ENCODE measurements at regions not wholly inside any gene's neighbourhood (a gene's known extent, or its start where the extent isn't known, plus 50 kb on each side); places are given as distances from the start of the nearest gene placed in this dataset.

GRCh38 chr4:96713271-96713850 is 873.5 kb downstream of the PDHA2 start:
- no peak for DNase-seq

DNA sequence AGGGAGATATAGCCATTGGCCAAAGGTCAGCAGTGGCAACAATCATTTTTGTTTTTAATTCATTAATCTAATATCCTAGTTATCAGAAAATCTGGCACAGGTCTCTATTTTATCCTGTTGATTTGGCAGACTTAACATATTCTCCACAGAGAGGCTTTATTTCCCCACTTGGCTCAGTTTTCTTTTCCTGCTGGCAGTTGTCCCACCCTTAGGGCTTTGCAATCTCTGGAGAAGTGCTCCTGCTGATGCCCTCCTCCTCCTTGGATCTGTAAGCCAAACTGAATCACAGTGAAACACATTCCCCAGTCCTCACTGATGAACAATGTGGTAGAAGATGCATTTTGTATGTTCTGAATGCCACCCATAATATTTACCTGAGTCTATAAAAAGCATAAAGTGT is 889.7 kb downstream of the PDHA2 start:
- no peak for DNase-seq

GRCh38 chr4:96730432-96730831 is 890.5 kb downstream of the PDHA2 start:
- DNase-seq: no peak

- no peak for DNase-seq
These were observed 896.5 kb downstream of the PDHA2 start for GRCh38 chr4:96736352-96736889.

GRCh38 chr4:96739101-96739500 is 899.2 kb downstream of the PDHA2 start:
- no peak for DNase-seq

DNA sequence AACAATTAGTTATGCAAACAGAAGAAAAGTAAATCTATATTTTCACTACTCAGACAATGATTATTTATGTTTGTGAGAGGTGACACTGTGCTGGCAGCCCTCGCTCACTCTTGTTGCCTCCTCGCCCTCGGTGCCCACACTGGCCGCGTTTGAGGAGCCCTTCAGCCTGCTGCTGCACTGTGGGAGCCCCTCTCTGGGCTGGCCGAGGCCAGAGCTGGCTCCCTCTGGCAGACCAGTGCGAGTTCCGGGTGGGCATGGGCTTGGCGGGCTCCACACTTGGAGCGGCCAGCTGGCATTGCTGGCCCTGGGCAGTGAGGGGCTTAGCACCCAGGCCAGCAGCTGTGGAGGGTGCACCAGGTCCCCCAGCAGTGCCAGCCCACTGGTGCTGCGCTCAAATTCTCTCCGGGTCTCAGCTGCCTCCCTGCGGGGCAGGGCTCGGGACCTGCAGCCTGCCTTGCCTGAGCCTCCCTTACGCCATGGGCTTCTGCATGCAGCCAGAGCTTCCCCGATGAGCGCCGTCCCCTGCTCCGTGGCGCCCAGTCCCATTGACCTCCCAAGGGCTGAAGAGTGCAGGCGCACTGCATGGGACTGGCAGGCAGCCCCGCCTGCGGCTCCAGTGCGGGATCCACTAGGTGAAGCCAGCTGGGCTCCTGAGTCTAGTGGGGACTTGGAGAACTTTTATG is 902.6 kb downstream of the PDHA2 start:
- no peak for DNase-seq

GRCh38 chr4:96744676-96745075 is 904.8 kb downstream of the PDHA2 start:
- no peak for DNase-seq

GRCh38 chr4:96753216-96753615 is 913.3 kb downstream of the PDHA2 start:
- DNase-seq: no peak

GRCh38 chr4:96755569-96756484 is 915.9 kb downstream of the PDHA2 start:
- DNase-seq: no peak

- no peak for DNase-seq
These were observed 916.7 kb downstream of the PDHA2 start for GRCh38 chr4:96756584-96756983.

DNA sequence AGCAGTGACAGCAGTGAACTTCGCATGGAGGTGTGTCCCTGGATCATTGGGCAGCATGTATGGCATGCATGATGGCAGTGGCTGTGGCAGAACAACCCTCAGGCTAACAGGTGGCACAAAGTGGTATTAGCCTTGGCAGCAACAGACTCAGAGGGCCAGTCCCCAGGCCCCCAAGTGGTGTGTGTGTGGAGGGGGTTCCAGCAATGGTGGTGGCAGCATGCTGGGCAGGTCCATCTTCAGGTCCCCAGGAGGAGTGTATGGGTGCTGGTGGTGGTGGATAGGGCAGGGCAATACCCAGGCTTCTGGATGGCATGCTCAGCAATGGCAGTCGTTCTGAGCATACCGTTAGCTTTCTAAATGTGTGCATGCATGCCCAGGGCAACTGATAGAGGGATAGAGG is 923.7 kb downstream of the PDHA2 start:
- DNase-seq: no peak

DNA sequence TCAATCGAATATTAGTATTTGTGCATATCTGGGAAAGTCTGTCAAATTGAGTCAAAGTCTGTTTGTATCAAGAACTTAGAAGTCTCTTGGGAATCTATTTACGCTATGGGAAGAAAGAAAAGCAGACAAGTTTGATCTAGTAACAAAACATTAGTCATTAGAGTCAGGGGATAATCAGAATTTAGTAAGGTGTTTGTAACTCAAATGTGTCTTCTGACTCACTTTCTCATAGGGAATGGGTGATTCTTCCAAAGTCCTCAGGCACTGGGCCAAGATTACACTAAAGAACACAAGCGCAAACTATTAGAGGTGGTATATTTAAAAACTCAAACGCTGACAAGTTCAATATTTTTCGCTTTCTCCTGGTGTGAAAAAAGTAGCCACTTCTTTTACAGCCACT is 926.5 kb downstream of the PDHA2 start:
- DNase-seq: no peak

DNA sequence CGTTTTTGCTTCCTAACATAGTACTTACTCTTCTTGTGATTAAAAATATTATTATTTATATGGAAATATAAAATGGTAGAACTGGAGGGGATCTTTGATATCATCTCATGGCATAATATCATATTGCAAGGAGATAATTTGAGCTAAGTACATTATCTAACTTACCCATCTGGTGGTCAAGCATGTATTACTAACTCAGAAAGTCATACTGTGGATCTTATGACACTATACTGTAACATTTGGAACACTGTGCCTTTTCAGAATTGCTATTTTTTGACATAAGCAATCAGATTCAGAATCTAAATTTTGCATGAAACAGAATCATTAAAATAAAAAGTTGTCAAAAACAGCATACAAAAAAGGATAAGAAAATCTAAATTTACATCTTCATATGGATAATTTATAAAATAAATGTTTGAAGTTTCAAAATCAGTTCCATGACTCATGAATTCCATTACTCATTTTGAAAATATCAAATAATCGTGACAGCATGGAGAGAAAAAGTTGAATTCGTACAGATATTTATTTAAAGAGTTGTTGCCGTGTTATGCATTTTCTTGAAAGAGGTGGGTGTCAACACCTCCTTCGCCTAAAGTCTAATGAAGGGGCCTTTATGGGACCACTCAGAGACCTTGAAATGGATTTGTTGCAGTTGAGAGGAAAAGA is 928.1 kb downstream of the PDHA2 start:
- DNase-seq: no peak

- no peak for DNase-seq
These were observed 935.6 kb downstream of the PDHA2 start for GRCh38 chr4:96775501-96775900.

GRCh38 chr4:96776920-96777527 is 937.1 kb downstream of the PDHA2 start:
- DNase-seq: no peak

DNA sequence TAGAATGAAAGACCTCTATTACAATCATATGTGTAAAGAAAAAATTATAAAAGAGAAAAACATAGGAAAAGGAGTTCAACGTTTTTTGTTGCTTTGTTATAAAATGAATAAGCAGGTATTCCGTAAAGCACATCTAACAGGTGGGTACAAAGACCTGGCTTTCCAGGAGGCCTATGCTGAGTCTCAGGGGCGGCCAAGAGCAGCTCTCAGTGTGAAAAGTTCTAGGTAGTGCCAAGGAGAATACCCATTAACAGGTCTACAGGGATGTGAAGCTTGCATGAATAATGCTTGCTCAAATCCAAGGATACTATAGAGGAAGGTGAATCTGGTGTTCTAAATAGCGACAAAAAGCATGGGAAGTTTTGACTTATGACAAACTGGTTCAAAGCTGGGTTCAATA is 944.4 kb downstream of the PDHA2 start:
- no peak for DNase-seq

GRCh38 chr4:96786306-96786705 is 946.4 kb downstream of the PDHA2 start:
- DNase-seq: no peak

- DNase-seq: no peak
These were observed 947.9 kb downstream of the PDHA2 start for GRCh38 chr4:96787766-96788165.

- DNase-seq: no peak
These were observed 969.7 kb downstream of the PDHA2 start for GRCh38 chr4:96809563-96809962.

DNA sequence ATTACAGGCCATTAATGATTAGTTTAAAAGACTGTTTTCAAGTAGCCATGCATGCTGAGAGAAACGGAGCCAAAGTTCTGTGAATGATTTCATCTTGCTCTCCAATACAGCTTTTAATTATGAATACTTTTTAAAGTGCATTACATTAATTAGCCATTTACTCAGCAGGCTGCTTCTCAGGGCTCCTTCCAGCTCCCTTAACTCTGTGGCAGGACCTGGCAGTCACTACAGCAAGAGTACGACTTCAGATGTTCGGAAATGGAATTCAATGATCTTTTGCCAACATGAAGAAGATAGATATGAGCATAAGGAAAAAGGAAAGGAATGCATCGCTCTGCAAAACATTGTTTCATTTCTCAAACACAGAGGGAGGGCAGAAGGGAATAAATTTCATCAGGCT is 987.2 kb downstream of the PDHA2 start:
- DNase-seq: no peak

DNA sequence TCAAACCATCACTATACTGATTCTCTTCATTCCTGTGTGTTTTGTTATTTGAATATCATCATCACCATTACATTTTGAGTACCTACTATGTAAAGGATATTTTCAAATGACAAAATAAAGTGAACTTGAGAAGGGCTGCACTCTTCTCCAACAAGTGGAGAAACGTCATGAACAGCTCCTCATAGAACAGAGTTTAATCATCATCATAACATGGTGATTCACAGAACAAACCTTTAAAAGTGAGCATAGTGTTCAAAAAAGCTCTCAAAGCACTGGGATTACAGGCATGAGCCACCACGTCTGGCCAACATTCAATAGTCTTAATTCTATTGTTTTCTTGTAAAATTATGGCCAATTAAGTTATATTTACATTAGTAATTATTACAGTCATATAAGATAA is 993.9 kb downstream of the PDHA2 start:
- DNase-seq: no peak

DNA sequence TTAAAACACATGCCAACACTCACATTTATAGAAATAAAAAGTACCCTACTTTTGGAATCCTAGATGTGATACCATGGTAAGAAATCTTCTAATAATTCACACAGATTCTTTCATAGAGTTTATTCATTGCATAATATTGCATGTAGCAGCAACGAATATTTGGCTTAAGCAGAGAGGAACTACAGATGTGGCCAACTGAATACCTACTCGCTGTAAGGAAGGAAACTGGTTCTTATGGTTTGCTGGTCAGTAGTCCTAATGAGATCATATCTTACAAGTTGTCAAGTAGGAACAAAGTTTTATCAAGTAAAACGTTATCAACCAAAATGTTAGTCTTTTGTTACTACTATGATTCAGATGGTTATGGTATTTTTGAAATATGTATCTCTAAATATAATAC is 996.1 kb downstream of the PDHA2 start:
- no peak for DNase-seq

DNA sequence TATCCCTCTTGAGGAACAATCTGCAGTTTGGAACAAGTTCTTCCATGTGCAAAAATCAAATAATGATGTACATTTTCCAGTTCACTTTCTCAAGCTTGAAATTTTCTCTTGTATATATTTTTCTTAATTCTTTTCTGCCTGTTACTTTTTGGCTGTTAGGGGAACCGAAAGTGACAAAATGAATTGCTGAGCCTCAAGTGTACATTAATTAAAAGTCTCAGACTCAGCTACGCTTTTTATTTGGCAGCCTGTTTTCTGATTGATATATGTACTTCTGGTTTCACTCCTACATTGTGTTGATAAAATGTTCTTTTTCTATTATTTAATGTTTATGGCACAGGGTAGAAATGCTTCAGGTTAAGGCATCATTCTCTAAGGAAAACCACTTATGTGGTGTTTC is 999.5 kb downstream of the PDHA2 start:
- no peak for DNase-seq
